TTC549 (cell line): ENCODE measurements at regions not wholly inside any gene's neighbourhood (a gene's known extent, or its start where the extent isn't known, plus 50 kb on each side); places are given as distances from the start of the nearest gene placed in this dataset.
"Not testable (repeated sequence)": the region's sequence is repeated elsewhere in the genome, so short reads cannot be mapped to it uniquely, and the experiment has no call there.

Experiments
- FAIRE-seq: peaks from 2 replicates; lab custom pipeline; 2012; peaks lifted over from hg19 to GRCh38; lab: Jason Lieb, UNC

- not testable (repeated sequence) for FAIRE-seq
Observed at GRCh38 chr12:9306004-9306403, 97.8 kb upstream of the PZP start.

GRCh38 chr12:9304540-9304939, 96.3 kb upstream of the PZP start:
- not testable (repeated sequence) for FAIRE-seq

GRCh38 chr12:9295872-9296271, 87.7 kb upstream of the PZP start:
- FAIRE-seq: not testable (repeated sequence)

- not testable (repeated sequence) for FAIRE-seq
Observed at GRCh38 chr12:9294072-9294620, 86.0 kb upstream of the PZP start.

- FAIRE-seq: not testable (repeated sequence)
Observed at GRCh38 chr12:9293391-9293790, 85.2 kb upstream of the PZP start.

- not testable (repeated sequence) for FAIRE-seq
Observed at GRCh38 chr12:9289984-9290383, 81.8 kb upstream of the PZP start.

GRCh38 chr12:9284724-9285123, 76.5 kb upstream of the PZP start:
- FAIRE-seq: not testable (repeated sequence)

GRCh38 chr12:9284197-9284596, 76.0 kb upstream of the PZP start:
- FAIRE-seq: not testable (repeated sequence)

- not testable (repeated sequence) for FAIRE-seq
Observed at GRCh38 chr12:9283346-9284095, 75.3 kb upstream of the PZP start.

- no peak for FAIRE-seq
Observed at GRCh38 chr12:9276990-9277389, 68.8 kb upstream of the PZP start.

GRCh38 chr12:9273276-9273675, 65.1 kb upstream of the PZP start:
- no peak for FAIRE-seq

- FAIRE-seq: no peak
Observed at GRCh38 chr12:9271875-9272274, 63.7 kb upstream of the PZP start.

GRCh38 chr12:9264546-9264945, 56.4 kb upstream of the PZP start:
- no peak for FAIRE-seq

- no peak for FAIRE-seq
Observed at GRCh38 chr12:9260931-9261330, 52.7 kb upstream of the PZP start.

GRCh38 chr12:9258676-9259075, 50.5 kb upstream of the PZP start:
- FAIRE-seq: peak; percentile 28
